Activated CD8-positive, alpha-beta memory T cell treated with anti-CD3 and anti-CD28 coated beads for 4 hours (primary cell): ENCODE measurements at regions not wholly inside any gene's neighbourhood (a gene's known extent, or its start where the extent isn't known, plus 50 kb on each side); places are given as distances from the start of the nearest gene placed in this dataset.
"Not testable (repeated sequence)": the region's sequence is repeated elsewhere in the genome, so short reads cannot be mapped to it uniquely, and the experiment has no call there.

ENCODE experiments used
- DNase-seq, 2 donors: peaks; one replicate each; pipeline ENCODE4 v3.0.0-alpha.2; 2020; ENCODE audit warnings: low read depth in 2 of 2

- no peak for DNase-seq
Observed at GRCh38 chr2:64743739-64744330, 90.1 kb upstream of the SERTAD2 start.

DNA sequence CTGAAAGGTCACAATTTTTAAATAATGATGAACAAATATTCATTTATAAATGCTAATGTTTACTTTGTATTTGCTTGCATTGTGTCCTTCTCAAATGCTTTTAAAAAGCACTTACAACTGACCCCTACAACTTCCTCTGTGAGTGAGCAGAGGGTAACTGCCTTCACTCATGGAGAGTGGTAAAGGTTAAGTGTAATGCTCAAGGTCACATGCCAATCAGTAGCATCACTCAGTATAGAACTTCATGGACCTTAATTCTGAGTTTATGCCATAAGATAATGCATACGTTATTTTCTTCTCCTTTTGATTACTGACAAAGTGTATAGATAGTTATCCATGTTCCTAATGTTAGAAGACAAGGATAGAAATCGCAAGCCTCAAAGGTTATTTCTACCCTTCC, 91.8 kb upstream of the SERTAD2 start:
- no peak for DNase-seq

DNA sequence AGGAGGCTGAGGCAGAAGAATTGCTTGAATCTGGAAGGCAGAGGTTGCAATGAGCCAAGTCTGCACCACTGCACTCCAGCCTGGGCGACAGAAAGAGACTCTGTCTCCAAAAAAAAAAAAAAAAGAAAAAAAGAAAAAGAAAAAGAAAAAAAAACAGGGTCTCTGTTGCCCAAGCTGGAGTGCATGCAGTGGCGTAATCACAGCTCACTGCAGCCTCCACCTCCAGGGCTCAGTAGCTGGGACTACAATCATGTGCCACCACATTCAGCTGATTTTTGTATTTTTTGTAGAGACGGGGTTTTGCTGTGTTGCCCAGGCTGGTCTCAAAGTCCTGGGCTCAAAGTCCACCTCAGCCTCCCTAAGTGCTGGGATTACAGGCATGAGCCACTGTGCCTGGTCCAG, 94.0 kb upstream of the SERTAD2 start:
- DNase-seq, result not testable (repeated sequence)

DNA sequence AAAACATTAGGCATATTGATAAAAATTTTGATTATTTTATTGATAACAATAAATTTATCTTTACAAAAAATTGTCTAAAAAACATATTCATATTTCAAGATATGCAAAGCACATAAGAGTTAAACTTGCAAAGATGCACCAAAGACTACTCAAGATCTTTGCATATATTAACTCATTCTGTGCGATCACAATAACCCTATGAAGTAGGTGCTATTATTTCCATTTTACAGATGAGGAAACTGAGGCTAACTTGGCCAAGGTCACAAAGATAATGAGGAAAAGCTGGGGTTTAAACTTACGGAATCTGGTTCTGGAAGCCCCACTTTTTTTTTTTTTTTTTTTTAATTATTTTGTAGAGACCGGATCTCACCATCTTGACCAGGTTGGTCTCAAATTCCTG, 94.4 kb upstream of the SERTAD2 start:
- DNase-seq, result no peak

- no peak for DNase-seq
Observed at GRCh38 chr2:64748561-64748960, 94.8 kb upstream of the SERTAD2 start.

GRCh38 chr2:64749446-64749845, 95.7 kb upstream of the SERTAD2 start:
- DNase-seq, result no peak

DNA sequence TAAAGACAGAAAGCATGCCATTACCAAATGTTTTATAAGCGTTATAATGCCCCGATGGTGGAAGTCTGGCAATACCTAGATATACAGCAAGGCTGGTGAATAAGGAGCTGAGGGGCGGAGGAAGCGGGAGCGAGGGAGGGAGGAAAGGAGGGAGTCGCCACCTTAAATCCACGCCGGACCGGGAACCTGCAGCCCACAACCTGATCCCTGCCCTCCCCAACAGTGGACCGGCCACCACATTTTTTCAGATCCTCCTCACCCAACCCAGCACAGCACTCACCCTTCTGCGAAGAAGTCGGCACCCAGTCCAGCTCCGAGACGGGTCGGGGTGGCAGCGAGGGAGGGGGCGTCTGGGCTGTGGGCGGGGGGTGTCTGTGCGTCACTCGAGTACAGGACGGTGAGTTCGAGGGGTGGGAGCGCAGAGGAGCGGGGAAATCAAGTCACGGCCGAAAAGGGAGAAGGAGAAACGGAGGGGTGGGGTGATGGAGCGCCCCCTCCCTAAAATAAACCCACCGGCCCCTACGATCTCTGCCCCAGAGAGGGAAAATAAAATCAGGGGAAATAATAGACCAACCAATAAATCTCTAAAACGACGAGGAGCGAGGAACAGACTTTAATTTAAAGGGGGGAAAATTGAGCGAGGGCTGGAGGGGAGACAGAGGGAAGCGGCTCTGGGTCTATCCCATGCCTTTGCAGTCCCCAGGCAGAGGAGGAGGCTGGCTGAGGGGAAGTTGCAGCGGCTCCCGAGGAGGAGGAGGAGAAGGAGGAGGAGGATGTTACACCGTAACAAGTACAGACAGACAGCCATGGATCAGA, 96.5 kb upstream of the SERTAD2 start:
- DNase-seq, result peak; percentile 18 to 29

- DNase-seq, result peak; percentile 94 to 98
Observed at GRCh38 chr2:64750817-64751285, 97.1 kb upstream of the SERTAD2 start.

DNA sequence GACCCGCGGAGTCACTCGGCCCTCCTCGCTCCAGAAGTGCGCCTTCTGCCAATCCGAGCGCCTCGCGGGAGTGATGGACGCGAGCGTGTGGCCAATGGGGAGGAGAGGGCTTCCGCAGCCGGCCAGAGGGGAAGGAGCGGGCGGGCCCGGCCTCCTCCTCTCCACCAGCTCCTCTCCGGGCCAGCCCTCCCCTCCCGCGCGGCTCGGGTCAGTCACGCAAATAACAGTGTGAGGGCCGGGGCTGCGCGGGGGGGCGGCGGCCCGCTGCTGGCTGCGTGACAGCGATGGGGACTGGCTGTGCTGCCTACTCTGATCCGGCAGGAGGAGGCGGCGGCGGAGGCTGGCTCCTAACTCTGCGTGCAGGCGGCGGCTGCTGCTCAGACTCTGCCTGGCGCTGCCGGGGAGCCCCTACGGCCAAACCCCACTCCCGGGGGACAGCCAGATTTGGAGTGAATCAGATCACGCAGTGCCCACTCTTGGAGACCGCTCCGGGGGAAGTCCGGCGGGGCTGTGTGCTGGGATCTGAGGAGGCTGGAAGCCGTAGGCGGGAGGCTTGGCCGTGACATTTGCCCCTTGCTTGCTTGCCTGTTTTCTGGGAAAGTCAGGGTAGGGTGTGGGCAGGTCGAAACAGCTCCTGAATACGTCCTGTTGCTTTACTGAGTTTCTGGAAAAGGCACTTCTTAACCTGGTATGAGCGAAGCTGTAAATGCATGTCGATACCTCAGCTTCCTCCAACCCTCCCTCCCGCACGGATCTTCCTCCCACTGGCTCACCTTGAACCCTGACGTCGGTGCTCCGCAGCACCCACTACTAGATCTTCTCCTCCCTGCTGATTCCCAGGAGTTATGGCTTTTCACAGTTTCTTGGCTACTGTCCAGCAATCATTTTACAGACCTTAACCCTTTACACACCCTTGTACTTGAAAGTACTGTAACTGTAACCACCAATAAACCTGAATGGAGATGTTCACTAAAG, 97.9 kb upstream of the SERTAD2 start:
- DNase-seq, result no peak

GRCh38 chr2:64753399-64753798, 99.7 kb upstream of the SERTAD2 start:
- DNase-seq, result no peak

GRCh38 chr2:64754570-64754969, 100.9 kb upstream of the SERTAD2 start:
- DNase-seq, result no peak

DNA sequence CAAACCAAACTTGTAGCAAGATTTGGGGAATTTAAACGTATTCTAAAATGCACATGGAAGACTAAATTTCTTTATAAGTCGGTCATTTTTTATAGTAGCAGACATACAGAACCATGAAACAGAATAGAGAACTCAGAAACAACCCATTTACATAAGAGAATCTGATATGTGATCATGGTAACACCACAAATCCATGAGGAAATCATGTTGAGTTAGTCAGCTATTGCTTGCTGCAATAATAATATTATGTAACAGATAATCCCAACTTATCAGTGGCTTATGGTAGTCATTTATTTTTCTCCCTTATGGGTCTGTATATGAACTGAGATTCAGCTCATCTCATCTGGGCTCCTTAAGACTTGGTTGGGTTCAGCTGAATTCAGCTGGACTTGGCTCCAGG, 103.4 kb upstream of the SERTAD2 start:
- no peak for DNase-seq

DNA sequence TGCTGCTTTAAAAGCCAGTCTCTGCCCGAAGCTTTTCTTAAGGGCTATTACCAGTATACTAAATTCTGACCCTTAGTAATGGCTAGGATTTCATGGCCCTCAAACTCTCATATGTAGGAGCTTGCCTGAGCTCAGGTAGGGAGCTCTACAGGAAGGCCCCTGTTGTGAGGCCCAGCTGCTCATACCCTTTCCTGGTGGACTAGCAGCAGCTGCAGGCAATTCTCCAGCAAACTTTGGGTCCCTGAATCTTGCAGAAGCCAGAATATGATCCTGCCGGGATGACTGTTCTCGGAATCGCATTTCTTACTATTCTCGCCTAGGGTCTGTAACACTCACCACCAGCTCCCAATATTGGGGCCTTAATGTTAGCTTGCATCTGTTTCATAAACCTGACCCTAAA, 106.4 kb upstream of the SERTAD2 start:
- no peak for DNase-seq

GRCh38 chr2:64762301-64762997, 108.7 kb upstream of the SERTAD2 start:
- no peak for DNase-seq

DNA sequence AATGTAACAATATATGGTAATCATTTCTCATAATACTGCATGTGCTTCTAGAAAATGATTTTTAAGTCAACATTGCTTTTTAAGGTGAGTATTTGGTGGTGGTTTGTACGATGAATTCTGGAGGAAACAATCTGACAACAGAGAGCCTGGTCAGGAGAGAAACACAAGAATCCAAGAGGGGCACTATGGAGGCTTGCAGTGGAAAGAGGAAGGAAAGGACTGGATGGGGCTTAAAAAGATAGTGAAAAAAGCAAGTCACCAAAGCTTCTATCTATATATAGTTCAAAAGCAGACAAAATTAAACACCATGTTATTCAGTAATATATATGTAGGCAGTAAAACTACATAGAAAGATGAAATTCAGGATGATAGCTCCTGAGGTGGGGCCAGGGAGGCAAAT, 109.4 kb upstream of the SERTAD2 start:
- DNase-seq, result no peak

DNA sequence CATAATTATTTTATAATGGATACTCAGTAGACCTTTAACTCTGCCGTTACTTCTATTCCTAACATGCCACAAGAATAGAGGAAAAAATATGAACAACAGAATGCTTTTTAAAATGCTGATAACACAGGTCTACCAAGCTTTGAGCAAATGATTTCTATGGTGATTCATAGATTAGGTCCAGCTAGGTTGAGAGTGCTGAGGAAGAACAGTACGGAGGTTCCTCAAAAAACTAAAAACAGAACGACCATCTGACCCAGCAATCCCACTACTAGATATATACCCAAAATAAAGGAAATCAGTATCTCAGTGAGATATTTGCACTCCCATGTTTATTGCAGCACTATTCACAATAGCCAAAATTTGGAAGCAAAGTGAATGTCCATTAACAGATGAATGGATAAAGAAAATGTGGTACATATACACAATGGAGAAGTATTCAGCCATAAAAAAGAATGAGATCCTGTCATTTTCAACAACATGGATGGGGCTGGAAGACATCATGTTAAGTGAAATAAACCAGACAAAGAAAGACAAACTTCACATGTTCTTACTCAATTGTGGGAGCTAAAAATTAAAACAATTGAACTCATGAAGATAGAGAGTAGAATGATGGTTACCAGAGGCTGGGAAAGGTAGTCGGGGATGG, 111.6 kb upstream of the SERTAD2 start:
- DNase-seq, result no peak

GRCh38 chr2:64766841-64767669, 113.3 kb upstream of the SERTAD2 start:
- no peak for DNase-seq

- DNase-seq, result peak; percentile 53 to 61
Observed at GRCh38 chr2:64767670-64768468, 114.2 kb upstream of the SERTAD2 start.

DNA sequence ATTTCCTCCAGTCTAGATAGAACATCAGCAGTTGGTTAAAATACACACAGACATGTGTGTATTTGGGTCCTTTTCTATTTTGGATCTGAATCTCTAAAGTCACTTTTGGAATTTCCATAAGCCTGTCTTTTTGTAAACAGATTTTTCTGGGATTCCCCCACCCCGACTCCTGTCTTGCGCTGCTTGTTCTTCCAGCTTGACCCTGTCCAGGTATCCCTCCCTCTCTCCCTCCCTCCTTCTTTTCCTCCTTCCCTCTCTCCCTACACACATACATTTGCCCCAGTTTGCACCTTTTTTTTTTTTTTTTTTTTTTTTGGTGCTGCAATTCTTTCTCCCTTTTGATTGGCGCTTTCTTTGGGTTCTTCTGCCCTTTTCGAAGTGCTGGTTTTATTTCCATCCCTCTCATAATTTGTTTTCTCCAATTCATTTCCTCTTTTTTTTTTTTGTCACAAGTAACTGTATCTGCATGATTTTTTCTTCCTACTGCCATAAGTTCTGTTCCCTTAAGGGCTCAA, 114.8 kb upstream of the SERTAD2 start:
- DNase-seq, result no peak
